ENCODE measurements at regions not wholly inside any gene's neighbourhood (a gene's known extent, or its start where the extent isn't known, plus 50 kb on each side); places are given as distances from the start of the nearest gene placed in this dataset.

DNA sequence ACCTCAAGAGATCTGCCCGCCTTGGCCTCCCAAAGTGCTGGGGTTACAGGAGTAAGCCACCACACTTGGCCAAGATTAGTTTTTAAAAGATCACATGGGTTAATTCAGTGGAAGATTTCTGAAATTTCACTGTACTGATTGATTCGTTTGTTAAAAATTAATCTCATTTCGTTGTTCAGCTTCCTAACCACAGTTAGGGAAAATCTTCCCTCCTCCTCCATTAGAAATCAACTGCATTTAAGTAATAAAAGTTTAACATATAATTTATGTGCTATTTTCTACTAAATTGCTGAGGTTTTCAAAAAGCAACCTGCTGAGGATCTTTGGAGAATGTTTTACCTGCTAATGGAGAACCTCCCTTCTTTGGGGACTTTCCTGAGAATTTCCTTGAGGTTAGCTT is 522.4 kb downstream of the GATA3 start:
- no peak for FAIRE-seq

DNA sequence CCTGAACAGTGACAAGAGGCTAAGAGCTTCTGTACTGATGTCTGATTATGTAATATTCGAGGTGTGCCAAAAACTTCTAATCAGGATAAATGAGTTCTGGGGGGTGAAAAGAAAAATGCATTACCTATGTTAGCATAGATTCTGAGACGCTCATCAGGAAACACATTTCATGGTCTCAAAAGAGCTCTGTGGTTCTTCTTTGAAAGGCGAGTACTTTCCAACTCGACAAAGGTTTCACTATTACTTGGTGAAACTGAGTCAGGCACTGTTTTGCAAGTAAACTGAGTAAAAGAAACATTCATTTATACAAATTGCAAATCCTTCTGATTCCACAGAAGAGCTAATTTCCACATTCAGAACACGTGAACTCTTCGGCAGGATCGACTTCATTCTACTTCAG is 523.2 kb downstream of the GATA3 start:
- FAIRE-seq, result no peak

DNA sequence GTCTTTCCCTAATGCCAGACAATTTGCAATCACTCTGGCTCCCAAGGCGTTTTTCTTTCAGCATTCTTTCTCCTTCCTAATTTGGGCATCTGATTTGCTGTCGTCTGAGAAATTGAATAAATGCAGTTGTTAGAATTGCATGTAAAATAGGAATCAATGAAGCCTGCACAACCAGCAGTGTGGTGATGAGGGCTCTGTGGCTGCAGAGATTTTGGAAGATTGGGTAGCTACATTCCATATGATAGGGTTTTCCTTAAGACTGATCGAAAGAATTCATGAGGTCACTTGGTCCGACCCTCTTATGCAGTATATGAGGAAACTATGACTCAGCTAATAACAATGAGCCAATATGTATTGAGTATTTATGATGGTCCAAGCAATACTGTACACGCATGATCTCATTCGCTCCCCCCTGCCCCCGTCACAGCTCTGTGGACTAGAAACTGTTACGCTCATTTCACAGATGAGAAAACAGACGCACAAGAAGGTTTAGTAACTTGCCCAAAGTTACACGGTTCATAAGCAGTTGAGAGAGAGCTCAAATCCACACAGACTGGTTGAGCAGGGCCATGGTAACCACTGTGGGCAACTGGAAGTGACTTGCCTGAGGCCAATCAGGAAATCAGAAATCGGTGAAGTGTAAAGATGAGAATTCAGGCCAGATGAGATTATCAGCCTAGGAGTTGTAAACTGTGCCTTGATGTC is 527.2 kb downstream of the GATA3 start:
- no peak for FAIRE-seq

DNA sequence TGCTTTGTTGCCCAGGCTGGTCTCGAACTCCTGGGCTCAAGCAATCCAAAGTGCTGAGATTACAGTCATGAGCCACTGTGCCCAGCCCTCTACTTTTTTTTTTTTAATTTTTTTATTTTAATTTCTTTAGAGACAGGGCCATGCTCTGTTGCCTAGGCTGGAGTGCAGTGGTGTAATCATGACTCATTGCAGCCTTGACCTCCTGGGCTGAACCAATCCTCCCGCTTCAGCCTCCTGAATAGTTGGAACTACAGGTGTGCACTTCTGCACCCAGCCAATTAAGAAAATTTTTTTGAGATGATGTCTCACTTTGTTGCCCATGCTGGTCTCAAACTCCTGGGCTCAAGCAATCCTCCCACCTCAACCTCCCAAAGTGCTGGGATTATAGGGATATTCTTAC is 528.6 kb downstream of the GATA3 start:
- no peak for FAIRE-seq

DNA sequence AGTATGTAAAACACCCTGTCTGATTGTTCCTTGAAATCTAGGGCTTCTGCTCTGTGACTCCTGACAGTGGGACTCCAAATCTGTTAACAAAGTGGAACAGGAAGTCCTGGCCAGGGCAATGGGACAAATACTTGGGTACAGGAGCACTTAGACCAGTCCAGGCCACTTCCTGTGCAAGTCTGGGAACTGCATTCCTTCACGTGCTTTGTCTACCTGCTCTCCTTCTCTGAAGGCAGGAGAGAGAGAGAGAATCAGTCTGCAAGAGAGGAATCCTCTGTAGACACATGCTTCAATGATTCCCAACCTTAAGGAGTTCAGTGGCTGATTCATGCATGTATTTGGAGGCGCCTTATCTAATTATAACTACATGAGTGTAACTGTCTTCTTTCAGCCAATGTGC is 530.2 kb downstream of the GATA3 start:
- FAIRE-seq, result no peak

DNA sequence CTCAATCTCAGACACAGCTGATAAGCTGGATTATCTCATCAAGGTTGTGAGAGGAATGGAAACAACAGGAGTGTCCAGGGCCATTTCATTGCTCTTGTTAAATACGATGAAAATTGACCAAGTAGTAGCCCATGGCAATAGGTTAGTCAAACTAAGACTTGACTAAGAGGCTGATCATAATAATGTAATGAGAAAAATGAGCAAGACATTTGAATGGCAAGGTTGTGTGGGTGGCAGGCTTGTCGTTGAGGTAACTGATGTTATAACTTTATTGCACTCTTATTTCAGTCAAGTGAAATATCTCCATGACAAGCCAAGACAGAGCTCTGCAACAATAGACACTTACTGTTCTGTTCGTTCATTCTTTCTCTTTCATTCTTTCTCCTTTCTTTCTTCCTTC is 532.0 kb downstream of the GATA3 start:
- FAIRE-seq, result no peak

DNA sequence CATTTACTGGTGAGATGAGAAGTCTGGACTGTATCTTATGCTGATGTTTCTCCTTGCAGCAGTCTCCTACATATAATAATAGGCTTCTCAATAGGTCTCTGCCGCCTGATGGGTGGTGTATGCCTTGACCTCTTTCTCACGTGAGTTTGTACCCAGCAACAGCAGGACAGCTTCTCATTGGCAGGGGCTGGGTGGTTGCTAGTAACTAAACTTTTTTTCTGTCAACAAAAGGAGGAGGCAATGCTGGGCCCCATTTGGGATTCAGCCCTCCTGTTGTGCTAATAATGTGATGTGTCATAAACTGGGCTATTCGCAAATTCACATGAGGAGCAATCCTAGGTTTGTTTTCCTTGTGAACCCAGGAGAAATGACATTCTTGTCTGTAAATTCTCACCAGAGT is 533.6 kb downstream of the GATA3 start:
- FAIRE-seq, result no peak

DNA sequence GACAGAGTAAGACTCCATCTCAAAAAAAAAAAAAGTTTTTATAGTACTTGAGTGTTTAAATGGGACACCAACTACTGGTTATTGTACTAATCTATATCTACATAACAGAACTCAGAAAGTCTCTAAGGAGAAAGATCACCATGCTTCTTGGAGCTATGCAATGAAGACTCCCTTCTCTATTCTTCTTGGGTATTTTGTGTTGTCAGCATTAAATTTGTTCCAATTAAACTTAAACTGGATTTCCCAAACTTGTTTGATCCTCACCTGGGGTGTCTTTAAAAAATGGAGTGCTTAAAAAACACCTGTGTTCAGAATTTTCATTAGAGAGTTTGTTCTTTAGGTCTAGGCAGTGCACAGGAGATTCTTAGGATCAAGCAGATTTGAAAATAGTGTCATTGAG is 536.0 kb downstream of the GATA3 start:
- no peak for FAIRE-seq

DNA sequence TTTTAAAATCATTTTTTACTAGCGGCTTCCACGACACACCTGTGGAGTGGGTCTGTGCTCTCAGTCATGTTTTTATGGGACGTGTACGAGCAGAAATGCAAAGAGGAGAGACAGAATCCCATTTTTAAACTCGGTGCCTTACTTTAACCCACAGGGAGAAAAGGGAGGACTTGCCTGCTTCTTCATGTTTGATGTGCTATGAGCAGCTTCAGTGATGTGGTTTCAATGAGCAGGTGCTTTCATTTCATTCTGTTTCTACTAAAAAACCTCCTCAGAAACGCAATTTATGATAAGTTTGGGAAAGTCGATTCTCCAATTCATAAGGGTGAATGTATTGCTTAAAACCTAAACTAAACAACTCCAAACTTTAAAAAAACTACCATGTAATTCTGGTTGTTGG is 537.2 kb downstream of the GATA3 start:
- FAIRE-seq, result no peak

DNA sequence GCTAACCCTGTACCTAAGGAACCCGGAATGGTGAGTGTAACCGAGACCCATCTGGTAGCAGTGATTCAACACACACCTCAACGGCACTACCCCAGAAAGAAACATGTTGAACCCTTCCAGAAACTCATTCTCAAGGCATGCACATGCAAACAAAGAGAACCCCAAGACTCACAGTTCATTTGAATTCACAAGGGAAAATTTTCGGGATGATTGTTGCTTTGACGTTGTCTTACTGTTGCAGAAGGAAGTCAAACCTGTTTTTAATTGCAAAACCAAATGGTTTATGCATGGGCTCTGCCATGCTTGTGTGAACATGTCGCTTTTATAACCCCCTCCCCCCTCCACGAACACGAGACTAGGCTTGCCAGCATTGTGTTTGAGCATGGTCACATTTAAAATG is 539.7 kb downstream of the GATA3 start:
- FAIRE-seq, result no peak

DNA sequence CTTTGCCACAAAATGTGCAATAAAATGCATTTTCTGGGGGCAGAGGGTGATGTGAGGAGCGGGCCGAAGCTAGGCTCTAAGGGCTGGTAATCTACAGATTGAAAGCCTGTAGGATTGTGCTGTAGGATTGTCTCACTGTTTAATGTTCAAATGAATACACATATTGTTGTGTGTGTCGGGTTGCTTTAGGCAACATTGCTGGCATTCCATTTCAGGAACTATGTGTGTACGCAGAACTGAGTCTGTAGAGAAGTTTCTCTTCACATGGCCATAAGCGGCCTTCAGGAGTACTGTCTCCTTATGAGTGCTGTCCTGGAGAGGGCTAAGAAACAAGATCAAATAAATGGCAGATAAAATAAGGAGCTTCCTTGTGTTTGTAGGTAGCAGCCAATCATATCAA is 540.2 kb downstream of the GATA3 start:
- no peak for FAIRE-seq

DNA sequence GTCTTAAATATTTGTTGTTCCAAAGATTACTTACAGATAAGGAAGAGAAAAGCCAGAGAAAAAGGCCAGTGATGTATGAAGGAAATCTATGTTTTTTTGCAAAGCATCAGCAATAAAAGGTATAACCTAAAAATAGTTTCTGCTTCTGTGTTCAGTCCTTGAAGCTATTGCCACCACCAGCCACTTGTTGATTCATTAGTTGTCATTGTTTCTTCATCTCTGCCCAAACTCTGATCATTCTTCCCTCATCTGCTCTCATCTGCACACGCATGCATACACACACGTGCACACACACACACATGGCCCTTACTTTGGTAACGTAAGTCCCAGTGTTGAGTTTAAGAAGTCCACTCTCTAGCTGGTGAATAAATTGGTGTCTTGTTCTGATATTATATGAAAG is 540.7 kb downstream of the GATA3 start:
- no peak for FAIRE-seq

DNA sequence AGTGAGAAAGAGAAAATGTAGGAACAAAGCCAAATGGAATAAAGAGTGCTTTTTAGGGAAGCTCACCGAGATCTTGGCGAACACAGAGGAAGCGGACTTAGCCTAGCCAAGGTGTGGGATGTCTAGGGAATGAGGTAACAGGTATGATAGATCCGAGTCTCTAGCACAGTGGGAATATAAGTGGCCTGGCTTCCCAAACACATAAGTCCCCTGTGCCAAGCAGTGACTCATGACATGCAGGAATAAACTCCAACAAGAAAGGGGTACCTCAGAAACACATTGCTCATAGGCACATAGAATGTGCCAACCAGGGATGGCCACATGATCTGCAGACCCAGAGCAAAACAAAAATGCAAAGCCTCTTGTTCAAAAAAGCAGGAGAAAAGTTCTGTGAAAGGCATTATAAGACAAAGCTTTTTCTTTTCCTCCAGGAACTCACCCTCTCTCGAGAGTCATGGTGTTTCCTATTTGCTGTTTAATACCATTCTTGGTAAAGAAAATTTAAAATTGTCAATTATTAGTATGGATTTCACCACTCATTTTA is 542.5 kb downstream of the GATA3 start:
- FAIRE-seq, result no peak

DNA sequence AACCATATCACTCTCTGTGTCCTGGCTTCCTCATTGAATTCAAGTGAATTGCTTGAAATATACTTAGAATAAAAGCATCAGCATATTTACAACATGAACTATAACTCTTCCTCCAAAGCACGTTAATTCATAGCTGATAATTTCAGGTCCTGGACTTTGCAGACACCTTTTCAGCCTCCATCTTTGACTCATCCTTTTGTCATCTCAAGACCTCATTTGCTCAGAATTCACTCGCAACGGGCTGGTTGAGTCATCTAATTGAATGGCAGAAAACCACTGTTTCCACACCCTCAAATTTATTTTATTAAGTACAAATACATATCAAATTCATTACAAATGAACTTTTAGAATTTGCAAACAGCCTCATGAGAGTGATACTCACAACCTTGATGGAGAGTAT is 545.7 kb downstream of the GATA3 start:
- no peak for FAIRE-seq

DNA sequence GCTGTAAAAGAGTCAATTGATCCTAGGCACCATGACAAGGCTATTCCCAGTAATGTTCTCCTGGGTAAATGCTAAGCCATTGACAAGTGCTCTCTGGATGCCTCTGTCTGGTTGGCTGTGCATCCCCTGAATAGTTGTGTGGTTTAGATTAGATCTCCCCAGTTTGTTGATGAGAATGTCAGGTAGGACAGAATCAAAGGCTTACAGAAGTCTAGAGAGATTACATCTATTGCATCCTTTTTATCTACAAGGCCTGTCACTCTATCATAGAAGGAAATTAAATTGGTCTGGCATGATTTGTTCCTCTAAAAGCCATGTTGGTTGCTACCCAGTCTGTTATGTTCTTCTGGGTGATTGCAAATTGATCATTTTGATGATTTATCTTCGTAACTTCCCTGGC is 548.3 kb downstream of the GATA3 start:
- no peak for FAIRE-seq

DNA sequence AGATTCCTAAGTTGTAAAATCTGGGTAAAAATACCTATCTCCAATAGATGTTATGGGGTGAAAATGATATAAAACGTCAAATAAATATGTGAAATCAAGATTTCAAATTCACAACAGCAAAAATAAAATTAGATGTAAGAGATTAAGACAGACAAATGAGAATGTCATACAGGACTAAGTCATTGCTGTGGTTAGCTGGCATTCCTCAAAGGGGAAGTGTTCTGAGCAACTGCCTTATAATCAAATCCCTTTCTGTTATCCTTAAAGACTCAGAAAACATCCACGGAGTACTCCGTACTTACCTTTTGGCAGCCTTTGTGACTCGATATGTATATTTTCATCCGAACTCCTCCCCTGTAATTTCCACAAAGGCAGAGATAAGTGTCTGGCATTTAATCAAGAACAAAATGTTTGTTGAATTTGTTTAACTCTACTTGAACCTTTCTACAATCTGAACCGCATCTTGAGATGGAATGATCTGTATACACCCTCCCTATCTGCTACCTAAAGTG is 559.6 kb downstream of the GATA3 start:
- no peak for FAIRE-seq

DNA sequence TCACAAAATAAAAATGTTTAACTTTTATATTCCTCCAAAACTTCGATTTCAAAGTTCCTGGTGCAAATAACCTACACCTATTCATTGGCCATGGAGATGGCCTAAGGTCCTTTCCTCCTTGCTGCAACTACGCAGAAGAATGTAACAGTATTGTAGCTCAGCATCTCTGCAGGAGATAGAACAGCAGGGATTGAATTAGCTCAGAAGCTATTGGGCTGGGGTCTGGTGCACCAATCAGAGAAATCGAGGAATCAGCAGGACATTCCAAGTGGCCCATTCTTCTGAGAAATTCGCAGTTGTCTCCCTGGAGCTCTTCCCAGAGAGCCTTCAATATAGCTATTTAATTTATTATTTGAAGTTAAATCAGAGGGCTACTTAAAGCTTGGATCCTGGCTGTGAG is 560.6 kb downstream of the GATA3 start:
- FAIRE-seq, result no peak

DNA sequence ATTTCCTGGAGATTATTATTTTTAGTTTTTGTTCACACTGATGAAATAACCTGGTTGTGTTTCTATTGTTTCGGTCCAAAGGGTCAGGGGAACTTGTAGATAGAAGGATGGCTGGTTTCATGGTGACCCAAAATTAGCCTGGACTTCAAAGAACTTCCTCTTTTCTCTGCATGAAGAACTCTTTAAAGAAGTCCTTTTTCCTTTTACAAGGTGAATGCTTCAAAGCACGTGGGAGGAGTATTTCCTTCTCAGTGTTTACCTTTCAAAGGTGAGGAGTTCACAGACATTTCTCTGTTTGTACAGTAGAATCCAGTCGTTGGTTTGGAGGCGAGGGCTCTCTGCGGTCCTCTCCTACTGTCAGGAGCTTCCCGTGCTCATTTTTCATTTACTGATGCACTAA is 561.7 kb downstream of the GATA3 start:
- FAIRE-seq, result no peak

DNA sequence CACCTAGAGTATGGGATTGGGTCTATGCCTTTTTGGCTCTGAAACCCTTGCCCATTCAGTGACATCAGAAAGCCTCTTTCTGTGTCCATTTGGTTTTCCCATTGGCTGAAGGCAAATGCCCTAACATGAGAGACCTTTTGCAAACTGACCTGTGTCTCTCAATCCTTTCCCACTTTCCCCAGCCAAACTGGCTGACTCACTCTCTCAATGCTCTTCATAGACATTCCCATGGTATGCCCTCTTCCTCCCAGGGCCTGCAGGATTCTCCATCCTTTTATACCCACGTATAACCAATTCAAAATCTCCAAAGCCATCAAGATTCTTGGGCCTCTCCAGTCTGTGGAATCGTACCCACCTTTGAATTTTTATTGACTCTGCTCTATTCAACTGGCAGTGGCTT is 563.3 kb downstream of the GATA3 start:
- FAIRE-seq, result no peak

DNA sequence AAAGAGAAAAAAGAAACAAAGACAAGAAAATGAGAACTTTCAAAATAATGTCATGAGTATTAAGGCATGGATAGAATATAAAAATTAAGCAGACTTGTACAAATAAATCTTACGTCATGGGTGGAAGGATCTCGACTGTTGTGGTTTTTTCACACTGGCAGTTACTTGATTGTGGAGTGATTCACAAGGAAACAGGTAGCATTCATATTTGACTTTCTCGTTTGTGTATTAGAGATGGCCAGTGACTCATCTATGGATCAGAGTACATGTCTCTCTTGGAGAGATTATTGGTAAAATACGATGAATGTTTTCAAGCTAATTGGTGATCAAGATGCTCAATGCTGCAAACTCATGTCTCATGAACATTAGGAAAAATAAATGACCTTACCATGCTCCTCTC is 564.3 kb downstream of the GATA3 start:
- no peak for FAIRE-seq

DNA sequence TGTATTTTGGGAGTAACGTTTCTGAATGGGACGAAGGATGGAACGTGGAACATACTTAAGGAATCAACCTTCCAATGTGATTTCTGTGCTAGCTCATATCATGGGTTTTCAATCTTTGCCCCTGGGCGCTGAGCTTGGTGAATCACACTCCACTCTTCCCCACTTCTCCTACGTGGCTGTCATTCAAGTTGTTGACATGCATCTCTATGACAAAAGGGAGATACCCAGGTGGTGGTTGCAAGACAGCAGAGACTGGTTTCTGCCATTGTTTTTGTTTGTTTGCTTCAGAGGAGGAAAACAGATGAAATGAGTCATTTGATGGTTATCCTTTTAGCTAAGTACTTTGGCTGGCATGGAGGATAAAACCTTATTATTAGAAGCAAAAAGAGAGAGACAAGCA is 573.9 kb downstream of the GATA3 start:
- no peak for FAIRE-seq

DNA sequence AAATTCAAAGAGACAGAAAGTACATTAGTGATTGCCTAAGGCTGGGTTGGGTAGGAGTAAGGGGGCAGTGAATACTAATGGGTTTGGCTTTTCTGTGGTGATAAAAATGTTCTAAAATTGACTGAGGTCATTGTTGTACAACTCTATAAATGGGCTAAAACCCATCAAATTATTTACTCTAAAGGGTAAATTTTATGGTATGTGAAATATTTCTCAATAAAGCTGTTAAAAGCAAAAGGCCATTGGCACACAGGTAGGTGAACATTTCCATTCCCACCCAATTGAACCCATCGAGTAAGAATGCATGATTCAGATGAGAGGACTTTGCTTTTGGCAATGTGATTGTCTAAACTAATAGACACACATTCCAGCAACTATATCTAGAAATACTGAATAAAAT is 579.4 kb downstream of the GATA3 start:
- FAIRE-seq, result no peak

DNA sequence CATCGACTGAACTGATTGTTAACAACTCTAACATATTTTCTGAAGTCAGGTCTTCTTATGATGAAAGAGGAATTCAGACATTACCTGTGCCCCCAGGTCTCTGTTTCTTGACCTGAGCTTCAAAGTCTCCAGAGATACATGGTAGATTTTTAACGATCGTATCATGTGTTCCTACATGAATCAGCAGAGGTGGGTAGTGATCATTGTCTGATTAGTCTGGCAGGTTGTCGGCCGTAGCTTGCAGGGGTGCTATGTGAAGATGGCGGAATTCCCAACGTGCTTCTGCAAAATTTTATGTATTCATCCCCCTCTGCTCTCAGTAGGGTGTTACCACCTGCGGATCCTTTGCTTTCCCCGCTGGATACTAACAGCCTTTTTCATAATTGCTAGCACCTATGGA is 581.9 kb downstream of the GATA3 start:
- FAIRE-seq, result no peak

DNA sequence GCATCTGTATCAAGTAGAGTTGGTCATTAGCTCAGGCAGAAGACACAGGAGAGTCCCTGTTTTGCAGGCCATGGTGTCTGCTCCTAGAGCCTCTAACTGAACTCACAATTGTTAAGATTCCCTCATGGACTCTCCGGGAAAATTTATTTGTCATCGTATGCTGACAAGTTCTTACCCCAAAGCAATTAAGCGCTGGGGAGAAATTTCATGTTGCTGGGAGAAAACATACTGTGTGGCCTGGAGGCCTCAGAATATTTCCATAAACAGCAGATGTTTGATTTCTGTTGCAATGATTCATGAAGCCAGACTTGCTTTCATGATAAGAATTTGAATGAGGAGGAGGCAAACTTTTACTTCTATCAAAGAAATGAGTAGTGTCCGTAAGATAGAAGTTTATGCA is 583.2 kb downstream of the GATA3 start:
- FAIRE-seq, result no peak

DNA sequence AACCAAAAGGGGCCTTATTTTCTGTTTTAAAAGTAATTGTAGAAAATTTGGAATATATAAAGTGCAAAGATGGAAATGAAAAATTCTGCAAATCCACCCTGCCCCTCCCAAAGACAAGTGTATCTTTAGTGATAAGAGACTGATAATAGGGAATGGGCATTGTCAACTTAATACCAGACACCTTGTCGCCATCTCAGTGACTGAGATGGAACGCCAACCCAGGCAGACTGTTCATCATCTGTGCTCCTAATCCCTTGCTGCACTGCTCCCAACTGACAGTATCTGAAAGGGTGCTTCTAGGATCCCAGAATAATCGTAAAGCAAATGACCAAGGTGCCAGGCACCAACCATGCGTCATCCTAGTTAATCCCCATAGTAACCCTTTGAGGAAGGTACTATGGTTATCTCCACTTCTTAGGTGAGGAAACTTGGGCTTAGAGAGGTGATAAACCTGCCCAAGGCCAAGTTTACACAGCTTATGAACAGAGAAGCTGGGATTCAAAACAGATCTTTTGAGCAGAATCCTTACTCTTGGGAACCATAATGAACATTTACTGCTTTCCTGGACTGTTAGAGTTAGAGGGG is 583.7 kb downstream of the GATA3 start:
- no peak for FAIRE-seq
